GM18858 (cell line): ENCODE measurements at regions not wholly inside any gene's neighbourhood (a gene's known extent, or its start where the extent isn't known, plus 50 kb on each side); places are given as distances from the start of the nearest gene placed in this dataset.

Experiments
- ATAC-seq: cut with Tn5 transposase; IDR thresholded peaks from one replicate; pipeline ENCODE4 v1.9.1; 2021; ENCODE audit not compliant: unreplicated experiment

GRCh38 chr5:174356536-174356935 is 311.0 kb downstream of the NSG2 start:
- no peak for ATAC-seq

GRCh38 chr5:174358276-174358675 is 312.8 kb downstream of the NSG2 start:
- ATAC-seq, result no peak

GRCh38 chr5:174359071-174359470 is 313.6 kb downstream of the NSG2 start:
- ATAC-seq, result no peak

GRCh38 chr5:174362514-174362913 is 317.0 kb downstream of the NSG2 start:
- no peak for ATAC-seq

- no peak for ATAC-seq
Observed at GRCh38 chr5:174363934-174364333, 318.4 kb downstream of the NSG2 start.

- no peak for ATAC-seq
Observed at GRCh38 chr5:174364676-174365075, 319.2 kb downstream of the NSG2 start.

- no peak for ATAC-seq
Observed at GRCh38 chr5:174371600-174372094, 326.1 kb downstream of the NSG2 start.

GRCh38 chr5:174374206-174374605 is 328.7 kb downstream of the NSG2 start:
- no peak for ATAC-seq

GRCh38 chr5:174376056-174376455 is 330.6 kb downstream of the NSG2 start:
- ATAC-seq, result no peak

- no peak for ATAC-seq
Observed at GRCh38 chr5:174376726-174377373, 331.3 kb downstream of the NSG2 start.

- ATAC-seq, result no peak
Observed at GRCh38 chr5:174378121-174378874, 332.8 kb downstream of the NSG2 start.

GRCh38 chr5:174380311-174380710 is 334.8 kb downstream of the NSG2 start:
- no peak for ATAC-seq

GRCh38 chr5:174381241-174381640 is 335.7 kb downstream of the NSG2 start:
- no peak for ATAC-seq

GRCh38 chr5:174383210-174384167 is 338.0 kb downstream of the NSG2 start:
- ATAC-seq, result no peak

- no peak for ATAC-seq
Observed at GRCh38 chr5:174384509-174384947, 339.0 kb downstream of the NSG2 start.

- no peak for ATAC-seq
Observed at GRCh38 chr5:174386306-174386705, 338.1 kb upstream of the MSX2 start.

GRCh38 chr5:174386846-174387245 is 337.5 kb upstream of the MSX2 start:
- no peak for ATAC-seq

GRCh38 chr5:174387448-174387847 is 336.9 kb upstream of the MSX2 start:
- no peak for ATAC-seq

- ATAC-seq, result no peak
Observed at GRCh38 chr5:174392892-174393291, 331.5 kb upstream of the MSX2 start.

GRCh38 chr5:174396541-174396940 is 327.8 kb upstream of the MSX2 start:
- no peak for ATAC-seq

GRCh38 chr5:174397206-174397605 is 327.2 kb upstream of the MSX2 start:
- no peak for ATAC-seq
